Stimulated activated naive CD4-positive, alpha-beta T cell (primary cell): ENCODE measurements at regions not wholly inside any gene's neighbourhood (a gene's known extent, or its start where the extent isn't known, plus 50 kb on each side); places are given as distances from the start of the nearest gene placed in this dataset.

Source experiments
- DNase-seq, 6 experiments: peaks; one replicate each; lab custom pipeline; 2025; lab: John Stamatoyannopoulos, UW

- no peak for DNase-seq
Measured at GRCh38 chr9:108550106-108550505, 305.7 kb downstream of the ACTL7B start.

GRCh38 chr9:108549184-108549583, 306.6 kb downstream of the ACTL7B start:
- no peak for DNase-seq

GRCh38 chr9:108547411-108548135, 308.2 kb downstream of the ACTL7B start:
- DNase-seq, result no peak

GRCh38 chr9:108546215-108546614, 309.6 kb downstream of the ACTL7B start:
- DNase-seq, result no peak

- no peak for DNase-seq
Measured at GRCh38 chr9:108545436-108545835, 310.4 kb downstream of the ACTL7B start.

- no peak for DNase-seq
Measured at GRCh38 chr9:108544866-108545265, 310.9 kb downstream of the ACTL7B start.

GRCh38 chr9:108543251-108543778, 312.5 kb downstream of the ACTL7B start:
- DNase-seq, result no peak

- no peak for DNase-seq
Measured at GRCh38 chr9:108537756-108538155, 318.0 kb downstream of the ACTL7B start.

GRCh38 chr9:108536836-108537601, 318.8 kb downstream of the ACTL7B start:
- no peak for DNase-seq

GRCh38 chr9:108535526-108535925, 320.3 kb downstream of the ACTL7B start:
- DNase-seq, result no peak

- no peak for DNase-seq
Measured at GRCh38 chr9:108534741-108535140, 321.0 kb downstream of the ACTL7B start.

GRCh38 chr9:108530141-108530540, 325.6 kb downstream of the ACTL7B start:
- DNase-seq, result no peak

GRCh38 chr9:108528231-108528630, 327.6 kb downstream of the ACTL7B start:
- no peak for DNase-seq

GRCh38 chr9:108526518-108526917, 329.3 kb downstream of the ACTL7B start:
- no peak for DNase-seq

- no peak for DNase-seq
Measured at GRCh38 chr9:108525186-108525585, 330.6 kb downstream of the ACTL7B start.

- DNase-seq, result no peak
Measured at GRCh38 chr9:108521063-108521590, 334.7 kb downstream of the ACTL7B start.

- no peak for DNase-seq
Measured at GRCh38 chr9:108519437-108519836, 336.3 kb downstream of the ACTL7B start.

- DNase-seq, result no peak
Measured at GRCh38 chr9:108517651-108518365, 338.0 kb downstream of the ACTL7B start.

- DNase-seq, result no peak
Measured at GRCh38 chr9:108516391-108516790, 339.4 kb downstream of the ACTL7B start.

GRCh38 chr9:108515856-108516255, 339.9 kb downstream of the ACTL7B start:
- DNase-seq, result no peak

GRCh38 chr9:108512426-108513173, 343.2 kb downstream of the ACTL7B start:
- no peak for DNase-seq

GRCh38 chr9:108511307-108511706, 344.5 kb downstream of the ACTL7B start:
- DNase-seq, result no peak
